ENCODE measurements at regions not wholly inside any gene's neighbourhood (a gene's known extent, or its start where the extent isn't known, plus 50 kb on each side); places are given as distances from the start of the nearest gene placed in this dataset.

- Histone ChIP-seq H3K27ac (ENCODE audit: insufficient read length, low read depth, low read length) (peak overlapping the region; percentile 99), H4K8ac (replicated peaks; ENCODE audit: insufficient read length, low read depth, low read length) (peak overlapping the region; percentile 94), H4K20me1 (ENCODE audit: control insufficient read depth, insufficient read depth, insufficient read length) (no peaks in the 10 kb centered on the region), H2BK5ac (ENCODE audit: insufficient read length, low read length) (peak overlapping the region; percentile 91), H3K23ac (ENCODE audit: insufficient read length, low read depth, low read length) (peak overlapping the region; percentile 76), H3K79me2 (ENCODE audit: insufficient read depth, low read length) (no peaks in the 10 kb centered on the region), H3K4ac (ENCODE audit: low read depth, low read length) (peak overlapping the region; percentile 84; the same call in 1 of the 2 replicates), H3K23me2 (ENCODE audit: insufficient read length, low read depth, low read length, poor library complexity, severe bottlenecking) (peaks cover 8% of the 10 kb centered on the region), H3K9ac (ENCODE audit: extremely low read depth, insufficient read length, low read length) (peak overlapping the region; percentile 99), H3K4me1 (ENCODE audit: insufficient read depth, low read length) (no peaks in the 10 kb centered on the region), H2BK20ac (ENCODE audit: low read depth, low read length, poor library complexity, severe bottlenecking) (no peak overlapping the region), H2BK120ac (ENCODE audit: low read depth, low read length, poor library complexity, severe bottlenecking) (peak overlapping the region; percentile 44), H4K91ac (ENCODE audit: insufficient read length, low read depth, low read length) (peak overlapping the region; percentile 85), H3K9me3 (ENCODE audit: control insufficient read depth, low read depth, low read length) (no peaks in the 10 kb centered on the region), H2AFZ (ENCODE audit: low read length) (no peak overlapping the region), H3K79me1 (ENCODE audit: insufficient read depth, low read depth, low read length, poor library complexity, severe bottlenecking) (no peaks in the 10 kb centered on the region), H2BK15ac (ENCODE audit: low read depth, low read length) (no peak overlapping the region), H4K5ac (ENCODE audit: insufficient read length, low read depth, low read length) (peak overlapping the region; percentile 98), H3K18ac (ENCODE audit: insufficient read length, low read depth, low read length) (peak overlapping the region; percentile 98), H3K27me3 (ENCODE audit: insufficient read depth, low read length) (no peaks in the 10 kb centered on the region), H3K56ac (ENCODE audit: insufficient read length, low read depth, low read length) (peak overlapping the region; percentile 99), H2AK5ac (ENCODE audit: insufficient read length, low read length) (peak overlapping the region; percentile 56), H2BK12ac (ENCODE audit: insufficient read length, low read depth, low read length) (no peak overlapping the region), H3K14ac (ENCODE audit: insufficient read depth, low read length) (peak overlapping the region; percentile 95), H3K4me2 (ENCODE audit: insufficient read depth, insufficient read length, low read length) (peak overlapping the region; percentile 78), H3T11ph (ENCODE audit: low read length) (peak overlapping the region; percentile 20)
- Mint-ChIP-seq H3K4me3 (no peak overlapping the region), H3K9me3 (no peaks in the 10 kb centered on the region), H3K36me3 (ENCODE audit: insufficient read depth in 1 of 3, low read depth in 3 of 3) (no peaks in the 10 kb centered on the region; a peak in 1 of 7 replicates), H3K27me3 (ENCODE audit: low read depth) (no peaks in the 10 kb centered on the region; the same call in 1 of the 2 replicates), H3K4me1 (peaks cover 13 to 27% of the 10 kb centered on the region in 2 experiments), H3K27ac (no peak overlapping the region)
- no peak for TF ChIP-seq CTCF (conservative IDR thresholded peaks at IDR 0.05)
- WGBS (ENCODE audit: extremely low coverage, insufficient read length, low lambda C conversion rate), result no CpG with 5 or more reads among the region's 11 CpGs
- no peak for DNase-seq
Observed at GRCh38 chr6:27837625-27838057, 74.6 kb downstream of the OR2B2 start.
